Liver (tissue), 7 donors: ENCODE measurements at regions not wholly inside any gene's neighbourhood (a gene's known extent, or its start where the extent isn't known, plus 50 kb on each side); places are given as distances from the start of the nearest gene placed in this dataset.

Experiments used
- DNase-seq: peaks from one replicate; pipeline ENCODE4 v3.0.0-alpha.2; 2017; ENCODE audit warnings: low spot score
- H3K27ac ChIP-seq, 2 donors: one replicate each; pipeline ENCODE4 v1.7.0; 2013; ENCODE audit warnings: inconsistent platforms in 2 of 2, low read length in 2 of 2, control low read depth in 1 of 2, low read depth in 1 of 2, mild to moderate bottlenecking in 1 of 2
- H3K27me3 ChIP-seq, 4 donors: one replicate each; pipeline versions ENCODE4 v1.6.1 to v1.7.0; 2013; ENCODE audit warnings: low read length in 3 of 4, inconsistent platforms in 1 of 4, mild to moderate bottlenecking in 1 of 4, moderate library complexity in 1 of 4; ENCODE audit not compliant: control insufficient read depth in 4 of 4, insufficient read depth in 4 of 4
- H3K36me3 ChIP-seq, 4 donors: one replicate each; pipeline versions ENCODE4 v1.6.1 to v1.7.0; 2013; ENCODE audit warnings: low read length in 3 of 4, mild to moderate bottlenecking in 3 of 4, low read depth in 1 of 4, moderate library complexity in 1 of 4; ENCODE audit not compliant: control insufficient read depth in 4 of 4, insufficient read depth in 3 of 4
- H3K4me1 ChIP-seq, 4 donors: one replicate each; pipeline versions ENCODE4 v1.6.1 to v1.7.0; 2013; ENCODE audit warnings: low read length in 3 of 4, mild to moderate bottlenecking in 3 of 4, moderate library complexity in 1 of 4; ENCODE audit not compliant: control insufficient read depth in 4 of 4, insufficient read depth in 4 of 4
- H3K4me3 ChIP-seq, 3 donors: one replicate each; pipeline versions ENCODE4 v1.6.1 to v1.7.0; 2013; ENCODE audit warnings: low read length in 3 of 3, control low read depth in 1 of 3, low read depth in 1 of 3, mild to moderate bottlenecking in 1 of 3
- H3K9ac ChIP-seq, 2 donors: one replicate each; pipeline ENCODE4 v1.7.0; 2013; ENCODE audit warnings: low read length in 2 of 2, mild to moderate bottlenecking in 2 of 2, moderate library complexity in 2 of 2, control low read depth in 1 of 2, low read depth in 1 of 2
- H3K9me3 ChIP-seq, 4 donors: one replicate each; pipeline versions ENCODE4 v1.6.1 to v1.7.0; 2013; ENCODE audit warnings: low read length in 3 of 4; ENCODE audit not compliant: control insufficient read depth in 4 of 4
- ATF3 ChIP-seq: IDR thresholded peaks from 2 replicates; pipeline ENCODE4 v1.6.1; 2016; ENCODE audit warnings: antibody characterized with exemption
- EGR1 ChIP-seq, 2 donors: IDR thresholded peaks; 2 replicates each; pipeline ENCODE4 v1.6.1; 2016 to 2018; ENCODE audit warnings: antibody characterized with exemption in 2 of 2, low read depth in 2 of 2
- FOXA1 ChIP-seq: IDR thresholded peaks from 2 replicates; pipeline ENCODE4 v1.6.1; 2016; ENCODE audit warnings: antibody characterized with exemption
- FOXA2 ChIP-seq: IDR thresholded peaks from 2 replicates; pipeline ENCODE4 v1.6.1; 2016; ENCODE audit warnings: antibody characterized with exemption
- GABPA ChIP-seq, 2 donors: IDR thresholded peaks in 1 of 2; conservative IDR thresholded peaks in 1 of 2; 2 replicates each; pipeline ENCODE4 v1.6.1; 2016; ENCODE audit warnings: antibody characterized with exemption in 2 of 2, mild to moderate bottlenecking in 1 of 2, moderate library complexity in 1 of 2
- HNF4A ChIP-seq, 2 donors: conservative IDR thresholded peaks; 2 replicates each; pipeline ENCODE4 v1.6.1; 2016; ENCODE audit warnings: antibody characterized with exemption in 2 of 2, mild to moderate bottlenecking in 2 of 2
- HNF4G ChIP-seq: IDR thresholded peaks from 2 replicates; pipeline ENCODE4 v1.6.1; 2016; ENCODE audit warnings: antibody characterized with exemption
- JUND ChIP-seq, 2 donors: IDR thresholded peaks; 2 replicates each; pipeline ENCODE4 v1.6.1; 2016; ENCODE audit warnings: antibody characterized with exemption in 2 of 2
- MAX ChIP-seq: IDR thresholded peaks from 2 replicates; pipeline ENCODE4 v1.6.1; 2016; ENCODE audit warnings: antibody characterized with exemption
- NR2F2 ChIP-seq: IDR thresholded peaks from 2 replicates; pipeline ENCODE4 v1.6.1; 2016; ENCODE audit warnings: antibody characterized with exemption
- RAD21 ChIP-seq, 2 donors: IDR thresholded peaks; 2 replicates each; pipeline ENCODE4 v1.6.1; 2016; ENCODE audit warnings: antibody characterized with exemption in 2 of 2, mild to moderate bottlenecking in 2 of 2
- RXRA ChIP-seq, 2 donors: IDR thresholded peaks; 2 replicates each; pipeline ENCODE4 v1.6.1; 2017 to 2018; ENCODE audit warnings: antibody characterized with exemption in 2 of 2, mild to moderate bottlenecking in 1 of 2
- SP1 ChIP-seq: IDR thresholded peaks from 2 replicates; pipeline ENCODE4 v1.6.1; 2018; ENCODE audit warnings: antibody characterized with exemption, mild to moderate bottlenecking
- TAF1 ChIP-seq: conservative IDR thresholded peaks from 2 replicates; pipeline ENCODE4 v1.6.1; 2016; ENCODE audit warnings: antibody characterized with exemption, mild to moderate bottlenecking
- YY1 ChIP-seq: IDR thresholded peaks from 2 replicates; pipeline ENCODE4 v1.6.1; 2016; ENCODE audit warnings: antibody characterized with exemption, mild to moderate bottlenecking
- ZBTB33 ChIP-seq: IDR thresholded peaks from 2 replicates; pipeline ENCODE4 v1.6.1; 2016; ENCODE audit warnings: antibody characterized with exemption
- WGBS: extraction: QIAGEN DNeasy Blood & Tissue Kit; methylation state at CpG from one replicate; pipeline ENCODE4 v1.1.7; 2013; 5-methylcytosine and 5-hydroxymethylcytosine counted together
- donor health status: healthy.
- donor health status: healthy.
- donor health status: healthy.
- donor health status: healthy.

GRCh38 chr13:44075113-44075512 lies 195.4 kb downstream of the LACC1 start:
- no peak for DNase-seq
- Histone ChIP-seq H3K4me3 (no peak overlapping the region), H3K4me1 (no peaks in the 10 kb centered on the region), H3K9ac (no peak overlapping the region), H3K9me3 (peaks cover 0 to 4% (median 0%) of the 10 kb centered on the region in 4 donors), H3K27me3 (no peaks in the 10 kb centered on the region), H3K27ac (no peak overlapping the region), H3K36me3 (no peaks in the 10 kb centered on the region)
- TF ChIP-seq SP1, result no peak
- TF ChIP-seq NR2F2, result no peak
- no peak for TF ChIP-seq FOXA1
- no peak for TF ChIP-seq RXRA (IDR thresholded peaks at IDR 0.05)
- no peak for TF ChIP-seq EGR1 (IDR thresholded peaks at IDR 0.05; ENCODE audit: low read depth in 2 of 2)
- TF ChIP-seq JUND (IDR thresholded peaks at IDR 0.05), result no peak
- TF ChIP-seq RAD21 (IDR thresholded peaks at IDR 0.05), result no peak
- no peak for TF ChIP-seq YY1
- TF ChIP-seq HNF4G, result no peak
- no peak for TF ChIP-seq GABPA (IDR thresholded peaks at IDR 0.05 in 1 of 2, conservative IDR thresholded peaks at IDR 0.05 in 1 of 2)
- no peak for TF ChIP-seq ZBTB33
- TF ChIP-seq FOXA2, result no peak
- TF ChIP-seq TAF1, result no peak
- 89% methylated on average over 2 of the region's 2 CpGs for WGBS

- 72% methylated on average over 5 of the region's 5 CpGs for WGBS
- no peak overlapping the region for H3K4me3 ChIP-seq
- H3K27me3 ChIP-seq, result no peaks in the 10 kb centered on the region
- H3K9me3 ChIP-seq, result no peaks in the 10 kb centered on the region
- H3K36me3 ChIP-seq, result no peaks in the 10 kb centered on the region
- no peak for DNase-seq
- H3K27ac ChIP-seq, result no peak overlapping the region
- no peak overlapping the region for H3K9ac ChIP-seq
- no peak for TF ChIP-seq YY1
- TF ChIP-seq SP1, result no peak
- TF ChIP-seq RAD21 (IDR thresholded peaks at IDR 0.05), result no peak
- TF ChIP-seq TAF1, result no peak
- TF ChIP-seq FOXA2, result no peak
- TF ChIP-seq RXRA (IDR thresholded peaks at IDR 0.05), result no peak
- TF ChIP-seq HNF4G, result no peak
- TF ChIP-seq JUND (IDR thresholded peaks at IDR 0.05), result no peak
- TF ChIP-seq HNF4A (conservative IDR thresholded peaks at IDR 0.05), result no peak
- no peak for TF ChIP-seq FOXA1
- no peak for TF ChIP-seq EGR1 (IDR thresholded peaks at IDR 0.05; ENCODE audit: low read depth in 2 of 2)
- no peak for TF ChIP-seq ATF3
- H3K4me1 ChIP-seq, result no peaks in the 10 kb centered on the region
These were observed 199.2 kb downstream of the LACC1 start for GRCh38 chr13:44078806-44079376.

GRCh38 chr13:44079413-44080205 lies 199.9 kb downstream of the LACC1 start:
- DNase-seq, result no peak
- Histone ChIP-seq H3K9ac (no peak overlapping the region), H3K36me3 (no peaks in the 10 kb centered on the region), H3K4me3 (no peak overlapping the region), H3K4me1 (no peaks in the 10 kb centered on the region), H3K27ac (no peak overlapping the region), H3K27me3 (no peaks in the 10 kb centered on the region), H3K9me3 (no peaks in the 10 kb centered on the region)
- 79% methylated on average over 11 of the region's 11 CpGs for WGBS
- TF ChIP-seq RXRA (IDR thresholded peaks at IDR 0.05), result no peak
- TF ChIP-seq YY1, result no peak
- no peak for TF ChIP-seq GABPA (IDR thresholded peaks at IDR 0.05 in 1 of 2, conservative IDR thresholded peaks at IDR 0.05 in 1 of 2)
- no peak for TF ChIP-seq NR2F2
- no peak for TF ChIP-seq ATF3
- no peak for TF ChIP-seq MAX
